ENCODE measurements at regions not wholly inside any gene's neighbourhood (a gene's known extent, or its start where the extent isn't known, plus 50 kb on each side); places are given as distances from the start of the nearest gene placed in this dataset.

DNA sequence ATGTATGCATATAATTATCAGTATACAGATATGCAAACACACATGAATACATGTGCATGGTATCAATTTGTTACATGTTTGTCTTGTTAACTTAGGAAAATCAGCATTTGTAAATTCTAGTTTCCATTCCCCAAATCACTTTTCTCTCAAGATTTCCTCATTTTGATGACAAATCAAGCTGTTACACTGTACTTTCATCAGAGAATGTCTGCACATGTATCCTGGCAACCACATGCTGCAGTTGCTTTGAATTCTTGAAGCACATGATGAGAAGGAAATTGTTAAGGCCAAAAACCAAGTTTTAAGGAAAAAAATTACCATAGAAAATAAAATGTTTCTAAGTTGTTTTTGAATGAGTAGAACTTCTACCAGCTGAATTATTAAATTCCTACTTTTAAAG lies 1834.5 kb downstream of the EFNA5 start:
- Histone ChIP-seq H3K9me3 (replicated peaks; ENCODE audit: control insufficient read depth, insufficient read depth, low read length) (no peaks in the 10 kb centered on the region), H2AFZ (ENCODE audit: low read depth, low read length) (no peak overlapping the region), H3K4me2 (ENCODE audit: insufficient read depth, low read length) (no peak overlapping the region), H4K20me1 (replicated peaks; ENCODE audit: control insufficient read depth, extremely low read depth, insufficient read depth, low read length) (no peaks in the 10 kb centered on the region), H3K27ac (ENCODE audit: insufficient read depth, low read depth, low read length) (no peak overlapping the region), H3K9me1 (replicated peaks; ENCODE audit: control insufficient read depth, extremely low read depth, insufficient read depth, low read length) (no peaks in the 10 kb centered on the region), H3K36me3 (ENCODE audit: control insufficient read depth in 2 of 2, extremely low read depth in 1 of 2, insufficient read depth in 2 of 2, low read length in 2 of 2) (no peaks in the 10 kb centered on the region), H3K79me2 (ENCODE audit: control insufficient read depth, insufficient read depth, low read length) (no peaks in the 10 kb centered on the region), H3K4me1 (ENCODE audit: control insufficient read depth, extremely low read depth, insufficient read depth, low read length) (no peaks in the 10 kb centered on the region), H3K4me3 (replicated peaks in 1 of 3; ENCODE audit: insufficient read depth in 1 of 3, low read depth in 1 of 3, low read length in 3 of 3) (no peak overlapping the region), H3K9ac (replicated peaks; ENCODE audit: extremely low read depth, insufficient read depth, low read length) (no peak overlapping the region), H3K27me3 (ENCODE audit: control insufficient read depth in 2 of 2, insufficient read depth in 2 of 2, low read length in 2 of 2) (no peaks in the 10 kb centered on the region)
- intact Hi-C loops (cut with micrococcal nuclease) (no loop called here), dilution Hi-C loops (cut with MboI; ENCODE audit: extremely low pct_ligation_motif_present, low sequenced_read_pairs) (no loop called here)
- ChIA-PET POLR2A (no interaction called here), CTCF (no interaction called here)
- no TSS peak for BruUV-seq (replicated peaks)
- FAIRE-seq (no peak), DNase-seq (ENCODE audit: low read depth, low spot score) (no peak)
- TF ChIP-seq JUN (IDR thresholded peaks at IDR 0.05; ENCODE audit: borderline replicate concordance, insufficient read depth, insufficient read length, low read depth) (no peak), MYC (IDR thresholded peaks at IDR 0.05; ENCODE audit: low read depth, low read length) (no peak), FOS (IDR thresholded peaks at IDR 0.05; ENCODE audit: borderline replicate concordance, insufficient read depth, low read length) (no peak), POLR2A (IDR thresholded peaks at IDR 0.05; ENCODE audit: low read depth, low read length) (no peak), EZH2 (IDR thresholded peaks at IDR 0.05; ENCODE audit: borderline replicate concordance, low read depth, low read length, severe bottlenecking) (no peak), GATA2 (IDR thresholded peaks at IDR 0.05; ENCODE audit: insufficient read depth, insufficient read length, low read depth, low read length) (no peak)
- TF ChIP-seq, protein P1, sequence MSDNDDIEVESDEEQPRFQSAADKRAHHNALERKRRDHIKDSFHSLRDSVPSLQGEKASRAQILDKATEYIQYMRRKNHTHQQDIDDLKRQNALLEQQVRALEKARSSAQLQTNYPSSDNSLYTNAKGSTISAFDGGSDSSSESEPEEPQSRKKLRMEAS (IDR thresholded peaks at IDR 0.05; ENCODE audit: insufficient read depth, insufficient read length), result no peak
- TF ChIP-seq, protein P2, sequence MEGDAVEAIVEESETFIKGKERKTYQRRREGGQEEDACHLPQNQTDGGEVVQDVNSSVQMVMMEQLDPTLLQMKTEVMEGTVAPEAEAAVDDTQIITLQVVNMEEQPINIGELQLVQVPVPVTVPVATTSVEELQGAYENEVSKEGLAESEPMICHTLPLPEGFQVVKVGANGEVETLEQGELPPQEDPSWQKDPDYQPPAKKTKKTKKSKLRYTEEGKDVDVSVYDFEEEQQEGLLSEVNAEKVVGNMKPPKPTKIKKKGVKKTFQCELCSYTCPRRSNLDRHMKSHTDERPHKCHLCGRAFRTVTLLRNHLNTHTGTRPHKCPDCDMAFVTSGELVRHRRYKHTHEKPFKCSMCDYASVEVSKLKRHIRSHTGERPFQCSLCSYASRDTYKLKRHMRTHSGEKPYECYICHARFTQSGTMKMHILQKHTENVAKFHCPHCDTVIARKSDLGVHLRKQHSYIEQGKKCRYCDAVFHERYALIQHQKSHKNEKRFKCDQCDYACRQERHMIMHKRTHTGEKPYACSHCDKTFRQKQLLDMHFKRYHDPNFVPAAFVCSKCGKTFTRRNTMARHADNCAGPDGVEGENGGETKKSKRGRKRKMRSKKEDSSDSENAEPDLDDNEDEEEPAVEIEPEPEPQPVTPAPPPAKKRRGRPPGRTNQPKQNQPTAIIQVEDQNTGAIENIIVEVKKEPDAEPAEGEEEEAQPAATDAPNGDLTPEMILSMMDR (IDR thresholded peaks at IDR 0.05; ENCODE audit: extremely low read depth in 1 of 2, insufficient read depth in 1 of 2, low read depth in 1 of 2, low read length in 2 of 2), result no peak

All from endothelial cell of umbilical vein (primary cell).